ENCODE measurements at regions not wholly inside any gene's neighbourhood (a gene's known extent, or its start where the extent isn't known, plus 50 kb on each side); places are given as distances from the start of the nearest gene placed in this dataset.

DNA sequence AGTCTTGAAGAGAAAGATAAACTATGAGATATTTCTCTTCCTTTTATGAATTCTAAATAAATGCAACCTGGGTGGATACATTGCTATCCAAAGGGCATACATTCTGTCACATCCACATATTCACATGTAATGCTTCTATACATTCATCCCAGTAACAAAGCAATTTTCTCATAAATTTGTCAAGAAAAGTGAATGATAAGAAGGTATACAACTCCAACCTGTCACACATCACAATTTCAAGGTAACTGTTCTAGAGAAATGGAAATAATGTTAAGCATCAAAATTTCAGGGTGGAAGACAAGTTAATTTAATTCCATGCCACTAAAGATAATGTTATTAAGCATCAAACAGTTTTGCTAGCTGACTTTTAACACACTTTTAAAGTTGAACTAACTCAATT, 212.9 kb downstream of the SYT10 start (continued):
- TF ChIP-seq CLOCK (CRISPR knock-in tag; IDR thresholded peaks at IDR 0.05; ENCODE audit: borderline replicate concordance): no peak
- no peak for TF ChIP-seq RCOR1 (IDR thresholded peaks at IDR 0.05; ENCODE audit: borderline replicate concordance in 1 of 2, low read depth in 2 of 2, low read length in 2 of 2)
- TF ChIP-seq BDP1 (IDR thresholded peaks at IDR 0.05; ENCODE audit: insufficient read depth, insufficient read length): no peak
- TF ChIP-seq DMBX1 (CRISPR knock-in tag; IDR thresholded peaks at IDR 0.05; ENCODE audit: borderline replicate concordance): no peak
- no peak for TF ChIP-seq TAL1 (IDR thresholded peaks at IDR 0.05)
- no peak for TF ChIP-seq JUN (IDR thresholded peaks at IDR 0.05; ENCODE audit: borderline replicate concordance, low read depth, low read length)
- TF ChIP-seq JUN (CRISPR knock-in tag; IDR thresholded peaks at IDR 0.05; ENCODE audit: borderline replicate concordance): no peak
- TF ChIP-seq KDM1A (IDR thresholded peaks at IDR 0.05): no peak
- no peak for TF ChIP-seq TRIM24 (IDR thresholded peaks at IDR 0.05)
- no peak for TF ChIP-seq NR4A1 (CRISPR knock-in tag; IDR thresholded peaks at IDR 0.05)
- no peak for TF ChIP-seq NR4A1 (tag; IDR thresholded peaks at IDR 0.05)
- no peak for TF ChIP-seq MTF1 (CRISPR knock-in tag; IDR thresholded peaks at IDR 0.05; ENCODE audit: borderline replicate concordance)
- no peak for TF ChIP-seq DIDO1 (tag; IDR thresholded peaks at IDR 0.05; ENCODE audit: low read depth)
- TF ChIP-seq ZNF76 (CRISPR knock-in tag; IDR thresholded peaks at IDR 0.05; ENCODE audit: borderline replicate concordance): no peak

Measured in K562 (cell line).